Inferior parietal cortex (tissue), 1 donor: ENCODE measurements at regions not wholly inside any gene's neighbourhood (a gene's known extent, or its start where the extent isn't known, plus 50 kb on each side); places are given as distances from the start of the nearest gene placed in this dataset.

Experiments used
- DNase-seq: peaks from one replicate; pipeline ENCODE4 v3.0.0-alpha.2; 2016; ENCODE audit errors: extremely low spot score

DNA sequence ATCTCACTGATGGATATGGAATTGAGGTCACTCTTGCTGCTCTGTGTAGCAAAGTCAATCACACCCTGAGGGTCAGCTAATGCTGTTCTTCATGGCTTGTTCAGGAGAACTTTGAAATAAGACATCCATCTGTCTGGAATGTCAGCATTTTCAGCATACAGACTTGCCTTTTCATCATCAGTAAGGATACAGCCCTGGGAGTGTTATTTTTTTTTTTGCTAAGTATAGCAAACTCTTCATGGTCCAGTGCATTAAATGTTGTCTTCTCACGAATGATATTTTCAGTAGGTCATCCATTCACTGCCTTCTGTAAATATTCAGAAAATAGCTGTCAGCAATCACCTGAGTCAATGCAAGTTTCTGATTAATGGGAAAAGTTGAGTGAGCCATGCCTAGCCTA lies 268.8 kb upstream of the SMIM31 start:
- DNase-seq, result no peak

DNA sequence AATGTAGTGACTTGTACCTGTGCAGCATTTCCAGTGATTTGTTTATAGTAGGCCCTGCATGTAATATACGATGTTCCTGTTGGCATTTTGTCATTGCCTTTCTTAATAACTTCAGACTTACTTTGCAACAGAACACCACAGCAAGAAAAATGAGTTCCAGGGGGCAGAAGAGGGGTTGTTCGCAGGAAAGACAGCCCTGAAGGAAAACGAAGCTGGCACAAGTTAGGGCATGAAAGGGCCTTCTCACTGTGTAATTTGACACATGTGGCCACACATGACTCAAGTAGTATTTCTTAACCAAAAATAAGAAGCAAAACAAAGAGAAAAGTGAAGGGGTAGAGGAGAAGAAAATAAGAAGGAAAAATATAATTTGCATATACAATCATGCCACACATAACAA lies 265.8 kb upstream of the SMIM31 start:
- DNase-seq, result no peak

DNA sequence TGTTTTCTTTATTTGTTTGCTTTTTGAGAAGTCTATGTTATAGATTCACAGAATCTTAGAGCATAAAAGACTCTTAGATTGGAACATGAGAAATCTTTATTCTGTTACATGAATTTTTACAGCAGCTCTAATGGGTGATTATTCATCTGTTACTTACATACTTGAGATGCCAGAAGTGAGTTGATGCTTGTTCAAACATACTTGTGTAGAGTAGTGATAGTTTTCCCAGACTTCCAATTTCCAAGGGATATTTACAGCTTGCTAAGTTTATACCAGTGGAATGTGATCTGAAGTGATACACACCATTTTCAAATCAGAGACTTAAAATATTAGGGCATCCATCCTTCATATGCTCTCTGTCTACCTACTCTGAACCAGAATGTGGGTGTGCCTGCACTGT lies 252.9 kb upstream of the SMIM31 start:
- no peak for DNase-seq

DNA sequence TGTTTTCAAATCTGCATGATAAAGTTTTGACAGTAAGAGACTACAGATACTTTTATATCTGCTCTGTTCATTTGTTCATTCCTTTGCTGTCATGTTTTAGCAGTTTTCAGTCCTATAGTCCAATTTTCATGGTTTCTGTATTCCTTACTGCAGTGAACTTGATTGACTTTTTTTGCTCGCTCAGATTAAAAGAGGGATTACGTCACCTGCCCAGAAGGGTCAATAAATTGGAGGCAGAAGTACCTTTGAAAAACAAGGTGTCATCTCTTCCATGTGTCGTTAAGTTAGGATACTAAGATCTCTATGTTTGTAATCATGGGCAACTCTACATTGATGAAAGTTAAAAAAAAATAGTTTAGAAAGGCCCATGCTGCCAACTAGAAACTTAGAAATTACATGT lies 250.1 kb upstream of the SMIM31 start:
- no peak for DNase-seq

DNA sequence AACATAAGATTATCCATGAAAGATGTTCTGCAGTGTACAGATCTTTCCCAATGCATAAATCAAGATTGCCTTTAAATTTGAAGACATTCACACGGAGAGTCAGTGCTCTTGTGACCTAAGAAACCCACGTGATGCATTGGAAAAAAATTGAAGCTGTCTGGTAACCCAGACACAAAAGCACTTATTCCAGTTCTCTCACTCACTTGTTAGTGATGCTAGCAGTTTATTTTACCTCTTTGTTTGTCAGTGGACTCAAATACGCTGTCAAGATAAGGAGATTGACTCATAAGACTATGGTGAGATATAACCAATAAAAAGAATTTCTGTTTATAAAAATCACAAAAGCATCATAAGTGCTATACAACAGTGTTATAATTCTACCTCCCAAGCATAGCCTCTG lies 245.8 kb upstream of the SMIM31 start:
- no peak for DNase-seq

DNA sequence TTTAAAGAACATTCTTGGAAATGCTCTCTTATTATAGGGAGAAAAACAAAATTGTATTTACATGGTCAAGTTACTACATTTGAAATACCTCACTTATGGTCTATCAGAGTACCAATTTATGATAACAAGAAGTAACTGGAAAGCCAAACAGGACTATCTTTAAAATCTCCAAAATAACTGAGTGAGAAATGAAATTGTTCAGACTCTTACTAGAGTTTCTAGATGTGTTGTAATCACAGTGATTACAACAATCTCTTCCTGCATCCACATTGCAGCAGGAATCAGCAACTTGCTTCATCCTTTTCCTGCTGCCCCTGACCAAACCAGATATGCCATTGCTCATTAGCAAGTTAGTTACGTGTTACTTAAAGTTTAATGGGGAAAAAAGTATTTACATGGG lies 245.2 kb upstream of the SMIM31 start:
- DNase-seq, result no peak

DNA sequence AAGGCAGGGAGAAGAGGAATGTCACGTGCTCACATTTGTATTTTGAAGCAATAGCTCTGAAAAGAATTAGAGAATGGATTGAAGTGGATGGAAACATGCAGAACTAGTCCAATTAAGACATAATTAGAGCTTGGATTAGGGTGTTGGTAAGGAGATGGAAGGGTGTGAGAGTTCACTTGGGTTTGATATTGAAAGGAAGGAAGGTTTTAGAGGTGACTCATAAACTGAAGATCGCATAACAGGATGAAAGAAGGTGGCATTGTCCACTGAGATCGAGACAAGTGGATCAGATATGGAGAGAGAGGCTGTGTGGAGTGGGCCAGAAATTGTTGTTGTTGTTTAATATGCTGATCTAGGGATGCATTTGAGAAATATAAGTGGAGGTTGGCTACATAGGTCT lies 244.0 kb upstream of the SMIM31 start:
- DNase-seq, result no peak

DNA sequence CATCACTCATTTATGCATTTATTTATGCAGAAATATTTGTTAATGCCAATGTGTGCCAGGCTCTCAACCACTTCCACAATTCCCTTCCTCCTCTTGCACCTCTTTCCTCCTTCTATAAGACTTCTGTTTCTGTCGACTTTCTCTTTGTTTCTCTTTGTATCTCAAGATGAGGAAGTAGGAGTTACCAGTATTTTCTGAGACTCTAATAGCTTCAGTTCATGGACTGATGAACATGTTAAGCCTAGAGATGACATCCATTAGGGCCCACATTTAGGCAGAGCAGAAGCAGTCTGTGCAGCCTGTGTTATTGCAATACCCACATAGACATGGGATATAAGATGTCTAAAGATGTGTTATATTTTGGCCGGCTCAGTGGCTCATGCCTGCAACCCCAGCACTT lies 241.8 kb upstream of the SMIM31 start:
- no peak for DNase-seq

DNA sequence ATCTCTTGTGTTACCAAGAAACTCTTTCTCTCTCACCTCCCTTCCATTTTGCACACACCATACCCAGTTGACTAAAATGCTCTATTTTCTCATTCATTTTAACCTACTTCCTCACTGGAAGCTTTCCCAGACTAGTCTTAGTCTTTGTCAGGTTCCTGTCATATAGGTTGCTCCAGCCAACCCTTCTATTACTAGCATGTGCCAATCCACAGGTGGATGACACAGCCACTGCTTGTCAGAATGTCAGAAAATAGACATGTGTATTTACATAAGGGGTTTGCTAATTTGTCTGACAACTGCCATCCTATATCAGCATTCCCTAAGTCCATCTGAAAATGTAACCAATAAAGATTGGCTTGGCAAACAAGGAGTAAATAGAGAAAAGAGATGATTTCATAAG lies 239.2 kb upstream of the SMIM31 start:
- DNase-seq, result no peak

DNA sequence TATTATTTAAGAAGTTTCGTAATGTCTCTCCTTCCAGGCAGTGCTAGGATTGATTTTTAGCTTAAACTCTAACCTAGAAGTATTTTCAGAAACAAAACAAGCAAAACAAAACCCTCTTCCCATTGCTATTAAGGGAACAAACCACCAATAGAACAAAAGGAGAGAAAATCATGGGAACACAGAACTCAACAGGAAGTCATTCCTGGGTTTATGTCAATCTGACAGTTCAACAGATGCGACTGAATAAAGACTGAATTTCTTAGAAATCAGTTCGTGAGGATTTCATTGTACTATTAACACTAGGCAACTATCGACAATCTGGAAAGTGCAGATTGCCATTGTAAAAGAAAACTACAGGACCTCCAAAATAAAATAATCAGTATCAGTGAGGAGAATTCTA lies 229.1 kb upstream of the SMIM31 start:
- DNase-seq, result no peak

DNA sequence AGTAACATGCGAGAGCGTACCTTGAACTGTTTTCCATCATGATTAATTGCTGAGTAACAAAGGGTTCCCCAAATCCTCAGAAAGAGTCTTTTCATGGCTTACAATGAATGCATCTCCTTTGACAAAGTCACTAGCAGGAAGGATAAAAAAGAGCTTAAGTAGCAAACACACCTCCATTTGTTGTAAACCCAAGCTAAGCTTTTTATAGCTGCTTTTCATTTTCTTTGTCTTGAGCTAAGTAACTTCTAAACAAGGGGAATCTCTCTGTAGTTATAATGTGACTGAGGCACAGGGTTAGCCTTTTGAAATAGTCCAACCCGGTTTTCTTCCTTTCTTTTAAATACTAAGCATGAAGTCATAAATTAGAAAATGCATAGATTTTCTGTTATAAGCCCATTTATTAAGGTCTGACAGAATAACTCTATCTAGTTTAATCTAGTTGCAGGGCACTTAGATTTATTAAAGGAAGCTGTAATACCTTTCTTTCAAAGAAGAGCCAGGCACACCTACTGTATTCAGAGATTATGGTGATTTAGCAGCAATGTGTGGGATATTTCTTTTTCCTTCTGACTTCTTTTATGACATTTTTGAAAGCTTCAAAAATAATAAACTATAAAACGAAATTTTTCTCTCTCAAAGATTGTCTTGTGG lies 226.9 kb upstream of the SMIM31 start:
- DNase-seq, result no peak

DNA sequence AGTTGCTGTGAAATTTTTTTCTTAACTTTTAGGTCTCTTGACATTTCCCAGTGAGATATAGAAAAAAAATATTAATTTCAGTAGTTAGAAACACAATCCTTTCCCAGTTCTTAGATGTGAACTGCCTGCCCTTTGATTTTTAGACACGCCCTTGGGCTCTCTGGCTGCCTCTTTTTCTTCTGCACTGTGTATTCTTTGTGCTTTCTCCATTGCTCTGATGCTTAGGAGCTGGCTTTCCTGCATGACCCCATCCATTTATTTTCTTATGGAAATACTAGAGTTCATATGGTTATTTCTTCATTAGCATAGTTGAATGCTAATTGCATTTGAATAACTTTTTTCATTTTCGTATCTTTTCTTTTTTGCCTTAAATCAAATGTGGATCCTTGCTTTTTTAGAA lies 224.9 kb upstream of the SMIM31 start:
- DNase-seq, result no peak

DNA sequence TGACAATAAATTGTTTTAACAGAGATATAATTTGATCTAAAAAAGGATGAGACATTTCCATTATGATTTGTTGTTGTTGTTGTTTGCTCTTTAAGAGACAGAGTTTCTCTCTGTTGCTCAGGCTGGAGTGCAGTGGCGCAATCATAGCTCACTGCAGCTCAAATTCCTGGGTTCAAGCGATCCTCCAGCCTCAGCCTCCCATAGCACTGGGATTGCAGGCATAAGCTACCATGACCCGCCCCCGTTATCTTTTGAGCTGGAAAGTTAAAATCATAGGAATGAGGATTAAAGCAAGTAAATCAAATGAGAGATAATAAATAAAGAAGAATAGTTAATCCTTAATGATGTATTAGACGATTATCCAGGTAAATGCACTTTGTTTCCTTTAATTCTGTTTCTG lies 224.4 kb upstream of the SMIM31 start:
- DNase-seq, result no peak

DNA sequence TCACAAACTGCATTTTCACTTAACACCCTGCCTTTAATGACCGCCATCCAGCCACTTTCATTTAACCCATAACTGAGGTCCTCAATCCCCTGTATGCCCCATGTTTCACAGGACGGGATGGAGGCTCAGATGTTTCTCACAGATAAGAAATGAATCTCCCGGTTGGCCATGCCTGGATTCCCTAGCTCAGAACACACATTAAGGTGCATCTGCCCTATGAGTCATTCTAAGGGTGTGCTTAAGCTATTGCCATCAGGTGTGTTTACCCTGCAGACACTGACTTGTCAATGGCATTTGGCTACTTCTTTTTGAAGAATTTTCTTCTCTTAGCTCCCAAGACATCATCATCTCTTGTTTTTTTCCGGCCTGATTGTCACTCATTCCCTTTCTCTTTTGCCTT lies 222.6 kb upstream of the SMIM31 start:
- no peak for DNase-seq

DNA sequence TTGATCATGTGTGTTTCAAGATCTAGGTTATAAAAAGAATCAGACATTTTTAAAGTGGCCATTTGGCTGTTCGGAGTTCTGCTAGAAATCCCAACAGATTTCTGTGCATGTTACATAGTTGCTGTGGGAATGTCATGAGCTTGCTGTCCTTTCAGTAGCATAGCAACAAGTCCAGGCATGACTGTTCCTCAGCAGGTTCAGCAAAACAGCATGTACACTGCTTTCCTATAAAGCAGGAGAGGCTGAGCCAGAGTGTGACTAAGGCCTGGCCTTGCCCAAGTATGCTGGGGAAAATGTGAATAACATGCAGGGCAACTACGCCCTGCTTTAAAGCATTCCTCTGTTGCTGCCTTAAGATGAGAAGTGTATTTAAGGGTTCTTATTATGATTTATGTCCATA lies 217.1 kb upstream of the SMIM31 start:
- no peak for DNase-seq

DNA sequence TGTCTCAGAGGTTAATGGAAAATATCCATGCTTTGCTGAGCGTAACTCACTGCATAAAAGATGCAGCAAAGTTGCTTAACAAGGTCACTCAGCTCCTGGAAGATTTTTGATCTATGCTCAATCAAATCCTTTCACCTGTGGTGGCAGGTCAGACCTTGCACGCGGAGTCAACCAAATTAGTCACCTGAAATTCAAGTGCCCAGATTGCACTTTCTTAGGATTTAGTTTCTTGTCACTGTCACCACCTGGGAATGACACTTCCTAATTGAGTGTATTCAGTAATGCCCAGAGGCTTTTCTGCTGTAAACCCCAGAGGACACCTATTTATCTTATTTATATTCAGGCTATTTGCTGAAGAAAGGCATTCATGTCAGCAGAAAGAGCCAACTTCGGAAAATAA lies 215.8 kb upstream of the SMIM31 start:
- DNase-seq, result no peak

DNA sequence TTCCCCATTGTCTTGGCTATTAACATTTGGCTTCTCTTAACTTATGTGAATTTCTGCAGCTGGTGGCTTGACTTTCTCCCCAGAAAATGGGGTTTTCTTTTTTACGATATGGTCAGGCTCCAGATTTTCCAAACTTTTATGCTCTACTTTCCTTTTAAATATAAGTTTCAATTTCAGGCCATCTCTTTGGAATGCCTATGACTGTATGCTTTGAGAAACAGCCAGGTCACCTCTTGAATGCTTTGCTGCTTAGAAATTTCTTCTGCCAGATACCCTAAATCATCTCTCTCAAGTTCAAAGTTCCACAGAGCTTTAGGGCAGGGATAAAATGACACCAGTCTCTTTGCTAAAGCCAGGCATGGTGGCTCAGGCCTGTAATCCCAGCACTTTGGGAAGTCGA lies 212.9 kb upstream of the SMIM31 start:
- no peak for DNase-seq

DNA sequence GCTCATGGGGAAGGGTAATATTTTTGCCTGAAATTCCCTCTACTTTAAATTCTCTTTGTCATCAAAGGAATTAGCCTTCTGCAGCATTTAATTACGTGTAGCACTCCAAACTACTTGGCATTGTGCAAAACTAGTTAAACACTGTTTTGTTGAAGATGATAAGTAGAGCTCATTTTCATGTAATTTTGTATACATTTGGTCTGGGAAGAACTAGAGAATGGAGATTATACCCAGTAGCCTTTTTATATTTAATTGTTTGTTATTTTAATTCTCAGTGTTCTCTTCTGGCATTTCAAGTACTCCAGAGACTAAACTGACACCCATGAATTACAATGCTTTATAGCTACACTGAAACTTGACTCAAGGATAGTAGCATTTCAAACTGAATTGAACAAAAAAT lies 211.5 kb upstream of the SMIM31 start:
- DNase-seq, result no peak

DNA sequence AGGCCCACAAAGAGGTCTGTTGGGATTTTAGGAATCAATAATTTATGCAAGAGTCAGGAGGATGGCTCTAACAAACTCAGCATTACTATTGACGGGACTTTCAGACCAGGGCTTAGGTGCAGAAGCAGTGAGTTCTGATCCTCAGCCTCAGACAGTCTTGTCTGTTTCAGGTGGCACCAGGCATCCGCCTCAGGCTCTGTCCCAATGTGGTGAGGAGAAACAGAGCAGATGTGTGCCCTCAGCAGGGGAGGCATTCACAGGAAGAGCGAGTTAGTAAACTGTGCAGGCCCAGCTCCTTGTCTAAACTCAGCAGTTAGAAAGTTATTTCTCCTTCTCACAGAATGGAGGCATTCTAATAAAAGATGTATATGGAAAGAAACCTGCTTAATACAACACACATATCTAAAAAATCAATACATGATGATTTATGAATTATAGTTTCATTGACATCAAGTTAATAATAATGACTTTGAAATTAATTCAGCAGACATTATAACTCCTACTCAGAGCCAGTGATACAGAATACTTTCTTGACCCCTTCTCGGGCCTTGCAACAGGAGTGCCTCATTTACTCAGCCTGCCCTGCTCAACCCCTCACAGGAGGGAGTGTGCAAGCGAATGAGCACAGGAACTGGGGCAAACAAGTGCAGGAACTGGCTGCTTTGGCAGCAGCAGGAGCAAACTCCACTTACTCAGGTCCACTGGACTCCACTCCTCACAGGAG lies 202.8 kb upstream of the SMIM31 start:
- no peak for DNase-seq

DNA sequence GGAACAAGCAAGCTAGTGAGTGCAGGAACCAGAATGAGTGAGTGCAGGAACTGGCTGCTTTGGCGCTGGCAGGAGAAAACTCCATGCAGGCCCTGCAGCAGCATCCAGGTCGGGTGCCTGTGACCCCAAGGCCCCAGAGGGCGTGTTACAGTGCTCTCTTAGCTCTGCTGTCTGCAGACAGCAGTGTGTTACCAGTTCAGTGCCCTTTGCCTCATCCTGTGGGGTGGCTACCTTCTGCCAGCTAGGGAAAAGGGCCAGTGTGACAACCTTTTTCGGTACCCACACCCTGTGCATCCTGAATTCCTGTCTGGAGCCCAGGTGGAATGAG lies 202.3 kb upstream of the SMIM31 start:
- no peak for DNase-seq

DNA sequence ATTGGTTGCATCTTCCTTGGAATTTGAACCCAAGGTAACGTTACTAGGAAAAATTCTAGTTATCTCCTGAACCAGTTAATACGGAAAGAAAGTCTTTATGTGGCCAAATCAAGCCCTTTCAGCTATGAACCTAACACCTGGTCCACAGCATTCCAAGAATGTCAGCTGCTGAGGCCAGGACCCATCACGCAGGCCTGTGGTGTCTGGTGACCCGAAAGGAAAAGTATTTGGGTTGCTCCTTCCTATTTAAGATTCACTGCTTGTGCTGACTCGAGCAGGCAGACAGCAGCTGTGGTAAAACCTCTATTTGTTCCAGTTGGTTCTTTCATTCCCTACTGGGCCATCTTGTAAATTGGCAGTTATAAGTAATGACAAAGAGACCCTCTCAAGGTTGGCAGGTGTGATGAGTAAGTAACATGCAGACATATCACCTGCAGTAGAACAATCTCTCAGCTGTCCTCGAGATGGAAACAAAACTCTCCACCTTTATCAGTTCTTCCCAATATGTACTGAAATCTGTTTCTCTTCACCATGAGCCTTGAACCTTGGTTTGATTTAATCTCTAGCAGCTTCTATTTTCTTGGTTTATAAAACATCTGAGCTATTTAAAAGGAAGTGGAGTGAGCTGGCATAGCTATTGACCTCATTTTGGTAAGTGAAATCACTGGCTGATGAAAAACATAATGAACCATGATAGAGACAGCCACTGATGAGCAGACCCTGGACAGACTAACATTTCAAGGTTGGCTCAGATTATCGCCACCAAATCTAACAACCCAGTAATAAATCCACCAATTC lies 182.1 kb upstream of the SMIM31 start:
- DNase-seq, result no peak

DNA sequence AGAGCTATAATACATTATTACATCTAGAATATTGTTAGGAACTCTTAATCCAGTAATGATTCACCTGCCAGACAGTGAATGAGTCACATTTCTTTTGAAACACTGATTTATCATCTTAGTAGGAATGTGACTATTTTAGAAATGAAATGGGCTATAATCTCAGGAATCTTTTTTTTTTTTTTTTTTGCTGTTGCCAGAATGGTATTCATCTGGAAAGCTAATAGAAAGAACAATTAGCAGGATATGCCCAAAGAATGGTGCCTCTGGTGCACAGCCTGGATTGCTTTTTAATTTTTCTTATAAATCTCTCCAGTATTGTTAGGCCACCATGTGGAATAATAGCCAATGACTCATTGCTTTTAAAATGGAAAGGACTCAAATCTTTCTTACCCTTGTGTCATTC lies 181.1 kb upstream of the SMIM31 start:
- DNase-seq, result no peak

DNA sequence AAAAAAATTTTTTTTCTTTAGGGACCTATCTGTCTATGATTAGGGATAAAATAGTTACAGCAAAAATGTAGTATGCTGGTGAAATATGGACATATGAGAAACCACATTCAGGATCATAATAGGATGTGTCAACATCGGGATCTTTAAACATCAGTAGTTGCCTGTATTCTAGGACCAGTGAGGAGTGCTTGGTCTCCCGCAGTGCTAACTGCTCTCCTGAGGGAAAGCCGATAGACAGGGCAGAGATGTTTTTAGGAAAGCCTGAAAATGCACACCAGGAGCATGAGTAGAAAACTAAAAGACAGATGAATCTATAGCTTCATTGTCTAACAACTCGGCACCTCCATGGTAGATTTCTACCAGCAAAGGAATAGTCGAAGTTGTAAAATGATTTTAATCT lies 178.1 kb upstream of the SMIM31 start:
- DNase-seq, result no peak
